ENCODE measurements at regions not wholly inside any gene's neighbourhood (a gene's known extent, or its start where the extent isn't known, plus 50 kb on each side); places are given as distances from the start of the nearest gene placed in this dataset.
"Not testable (repeated sequence)": the region's sequence is repeated elsewhere in the genome, so short reads cannot be mapped to it uniquely, and the experiment has no call there.

GRCh38 chr10:87416892-87417291 lies 59.3 kb downstream of the NUTM2D start:
- DNase-seq: not testable (repeated sequence)

GRCh38 chr10:87422641-87423040 lies 65.1 kb downstream of the NUTM2D start:
- DNase-seq: not testable (repeated sequence)

GRCh38 chr10:87424697-87425373 lies 67.3 kb downstream of the NUTM2D start:
- DNase-seq: not testable (repeated sequence)

- not testable (repeated sequence) for DNase-seq
Measured at GRCh38 chr10:87433836-87434235, 70.9 kb upstream of the MINPP1 start.

- not testable (repeated sequence) for DNase-seq
Measured at GRCh38 chr10:87435295-87435826, 69.3 kb upstream of the MINPP1 start.

- peak; percentile 19 for DNase-seq
Measured at GRCh38 chr10:87436104-87436503, 68.6 kb upstream of the MINPP1 start.

GRCh38 chr10:87437450-87437849 lies 67.2 kb upstream of the MINPP1 start:
- not testable (repeated sequence) for DNase-seq
